MM.1S (cell line): ENCODE measurements at regions not wholly inside any gene's neighbourhood (a gene's known extent, or its start where the extent isn't known, plus 50 kb on each side); places are given as distances from the start of the nearest gene placed in this dataset.

ENCODE experiments used
- DNase-seq: peaks from one replicate; pipeline ENCODE4 v3.0.0-alpha.2; 2015
- H2AFZ ChIP-seq: fragments of 300-600 bp; sonication (generic); 2 replicates; pipeline ENCODE4 v1.6.0; 2016; ENCODE audit warnings: antibody characterized with exemption, low read length
- H3F3A ChIP-seq: fragments of 300-600 bp; sonication (generic); 2 replicates; pipeline ENCODE4 v1.6.1; 2016; ENCODE audit warnings: mild to moderate bottlenecking, antibody characterized with exemption, low read length, moderate library complexity, mixed read lengths; ENCODE audit not compliant: insufficient read depth
- H3K27ac ChIP-seq: fragments of 300-600 bp; sonication (generic); 2 replicates; pipeline ENCODE4 v1.5.1; 2016; ENCODE audit warnings: mild to moderate bottlenecking, low read length
- H3K27me3 ChIP-seq: fragments of 300-600 bp; sonication (generic); replicated peaks from 2 replicates; pipeline ENCODE4 v1.6.0; 2016; ENCODE audit warnings: low read length; ENCODE audit not compliant: insufficient read depth
- H3K36me3 ChIP-seq: fragments of 300-600 bp; sonication (generic); replicated peaks from 2 replicates; pipeline ENCODE4 v1.6.1; 2016; ENCODE audit warnings: mild to moderate bottlenecking, low read length, mixed read lengths; ENCODE audit not compliant: insufficient read depth
- H3K4me1 ChIP-seq: fragments of 300-600 bp; sonication (generic); 2 replicates; pipeline ENCODE4 v1.6.1; 2016; ENCODE audit warnings: low read length, mixed read lengths
- H3K4me2 ChIP-seq: fragments of 300-600 bp; sonication (generic); 2 replicates; pipeline ENCODE4 v1.6.0; 2016; ENCODE audit warnings: low read depth, low read length
- H3K4me3 ChIP-seq: fragments of 300-600 bp; sonication (generic); 2 replicates; pipeline ENCODE4 v1.5.1; 2016; ENCODE audit warnings: low read length, mixed read lengths
- H3K79me2 ChIP-seq: fragments of 300-600 bp; sonication (generic); 2 replicates; pipeline ENCODE4 v1.6.1; 2016; ENCODE audit warnings: mixed run types, low read length, mixed read lengths
- H3K9ac ChIP-seq: fragments of 300-600 bp; sonication (generic); 2 replicates; pipeline ENCODE4 v1.6.1; 2016; ENCODE audit warnings: low read length, mixed read lengths
- H3K9me2 ChIP-seq: fragments of 300-600 bp; sonication (generic); replicated peaks from 2 replicates; pipeline ENCODE4 v1.6.1; 2016; ENCODE audit warnings: mild to moderate bottlenecking, low read length, mixed read lengths; ENCODE audit not compliant: insufficient read depth
- H3K9me3 ChIP-seq: fragments of 300-600 bp; sonication (generic); replicated peaks from 2 replicates; pipeline ENCODE4 v1.6.1; 2016; ENCODE audit warnings: mild to moderate bottlenecking, low read length, mixed read lengths; ENCODE audit not compliant: insufficient read depth
- H4K20me1 ChIP-seq: fragments of 300-600 bp; sonication (generic); 2 replicates; pipeline ENCODE4 v1.6.1; 2016; ENCODE audit warnings: mild to moderate bottlenecking, low read length, moderate library complexity, mixed read lengths; ENCODE audit not compliant: insufficient read depth
- EZH2 ChIP-seq: fragments of 300-600 bp; sonication (generic); optimal IDR thresholded peaks from 2 replicates; pipeline ENCODE3; 2017; ENCODE audit warnings: low read depth, mild to moderate bottlenecking, antibody characterized with exemption, low read length, mixed read lengths
- EZH2phosphoT487 ChIP-seq: fragments of 300-600 bp; sonication (generic); IDR thresholded peaks from 2 replicates; pipeline ENCODE4 v1.6.1; 2018; ENCODE audit warnings: antibody characterized with exemption, low read length
- TF ChIP-seq, protein P1 (sequence below): fragments of 300-600 bp; sonication (generic); IDR thresholded peaks from 2 replicates; pipeline ENCODE4 v1.5.1; 2016; ENCODE audit warnings: antibody characterized with exemption, low read length, mixed read lengths

- H3K27ac ChIP-seq, result no peak overlapping the region
- no peaks in the 10 kb centered on the region for H3K27me3 ChIP-seq
- H3K36me3 ChIP-seq, result no peaks in the 10 kb centered on the region
- H3K9ac ChIP-seq, result no peak overlapping the region
- no peaks in the 10 kb centered on the region for H3K9me2 ChIP-seq
- TF ChIP-seq EZH2phosphoT487 (no peak), EZH2 (no peak)
- TF ChIP-seq, protein P1, sequence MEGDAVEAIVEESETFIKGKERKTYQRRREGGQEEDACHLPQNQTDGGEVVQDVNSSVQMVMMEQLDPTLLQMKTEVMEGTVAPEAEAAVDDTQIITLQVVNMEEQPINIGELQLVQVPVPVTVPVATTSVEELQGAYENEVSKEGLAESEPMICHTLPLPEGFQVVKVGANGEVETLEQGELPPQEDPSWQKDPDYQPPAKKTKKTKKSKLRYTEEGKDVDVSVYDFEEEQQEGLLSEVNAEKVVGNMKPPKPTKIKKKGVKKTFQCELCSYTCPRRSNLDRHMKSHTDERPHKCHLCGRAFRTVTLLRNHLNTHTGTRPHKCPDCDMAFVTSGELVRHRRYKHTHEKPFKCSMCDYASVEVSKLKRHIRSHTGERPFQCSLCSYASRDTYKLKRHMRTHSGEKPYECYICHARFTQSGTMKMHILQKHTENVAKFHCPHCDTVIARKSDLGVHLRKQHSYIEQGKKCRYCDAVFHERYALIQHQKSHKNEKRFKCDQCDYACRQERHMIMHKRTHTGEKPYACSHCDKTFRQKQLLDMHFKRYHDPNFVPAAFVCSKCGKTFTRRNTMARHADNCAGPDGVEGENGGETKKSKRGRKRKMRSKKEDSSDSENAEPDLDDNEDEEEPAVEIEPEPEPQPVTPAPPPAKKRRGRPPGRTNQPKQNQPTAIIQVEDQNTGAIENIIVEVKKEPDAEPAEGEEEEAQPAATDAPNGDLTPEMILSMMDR, result no peak
- H3K79me2 ChIP-seq, result peaks cover under 1% of the 10 kb centered on the region; the same call in 1 of the 2 replicates
- H3K4me1 ChIP-seq, result 0 out of 2 replicates have a peak, but pooled peaks cover 3% of the 10 kb centered on the region
- no peaks in the 10 kb centered on the region for H4K20me1 ChIP-seq
- H3K9me3 ChIP-seq, result no peaks in the 10 kb centered on the region
- no peak overlapping the region for H3K4me3 ChIP-seq
- no peaks in the 10 kb centered on the region for H3F3A ChIP-seq
- no peak overlapping the region for H3K4me2 ChIP-seq
- no peak overlapping the region for H2AFZ ChIP-seq
- DNase-seq, result no peak
These were observed 130.8 kb downstream of the KLF12 start for GRCh38 chr13:74003374-74003773.

DNA sequence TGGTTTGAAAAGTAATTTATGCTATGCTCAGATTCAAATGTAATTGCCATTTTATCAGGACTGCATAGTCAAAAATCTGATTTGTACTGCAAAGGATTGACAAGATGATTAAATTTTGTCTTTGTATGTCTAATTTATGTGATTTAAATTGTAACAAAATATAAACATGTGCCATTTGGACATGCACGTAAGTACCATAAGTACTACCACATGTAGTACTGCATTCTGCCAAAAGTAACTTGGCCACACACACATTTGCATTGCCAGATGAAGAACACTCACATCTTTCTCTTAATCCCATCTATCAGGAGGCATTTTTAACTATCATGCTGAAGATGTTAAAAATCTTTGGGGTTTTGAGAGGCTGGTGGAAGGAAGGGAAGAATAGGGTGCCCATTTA is 133.3 kb downstream of the KLF12 start:
- no peaks in the 10 kb centered on the region for H3K9me2 ChIP-seq
- no peak for DNase-seq

GRCh38 chr13:73998631-73999030 is 135.6 kb downstream of the KLF12 start:
- DNase-seq, result no peak
- Histone ChIP-seq H3K4me2 (no peak overlapping the region), H2AFZ (no peak overlapping the region), H3F3A (no peaks in the 10 kb centered on the region), H3K27me3 (no peaks in the 10 kb centered on the region), H4K20me1 (no peaks in the 10 kb centered on the region), H3K9me3 (no peaks in the 10 kb centered on the region), H3K9me2 (no peaks in the 10 kb centered on the region), H3K36me3 (no peaks in the 10 kb centered on the region), H3K4me3 (no peak overlapping the region), H3K9ac (no peak overlapping the region), H3K4me1 (0 out of 2 replicates have a peak, but pooled peaks cover 3% of the 10 kb centered on the region), H3K27ac (no peak overlapping the region), H3K79me2 (peaks cover 19% of the 10 kb centered on the region)
- TF ChIP-seq EZH2phosphoT487, result no peak
- TF ChIP-seq EZH2, result no peak
- TF ChIP-seq, protein P1, result peak; percentile 8; the same call in 1 of the 2 replicates

More for the DNA sequence above, 133.3 kb downstream of the KLF12 start:
- TF ChIP-seq EZH2phosphoT487 (no peak), EZH2 (no peak)
- TF ChIP-seq, protein P1, result no peak
- no peak overlapping the region for H3K4me3 ChIP-seq
- no peaks in the 10 kb centered on the region for H3K9me3 ChIP-seq
- no peaks in the 10 kb centered on the region for H3F3A ChIP-seq
- H2AFZ ChIP-seq, result no peak overlapping the region
- H3K9ac ChIP-seq, result no peak overlapping the region
- no peak overlapping the region for H3K27ac ChIP-seq
- H3K79me2 ChIP-seq, result peaks cover 19% of the 10 kb centered on the region
- no peak overlapping the region for H3K4me2 ChIP-seq
- H4K20me1 ChIP-seq, result no peaks in the 10 kb centered on the region
- H3K4me1 ChIP-seq, result 0 out of 2 replicates have a peak, but pooled peaks cover 3% of the 10 kb centered on the region
- no peaks in the 10 kb centered on the region for H3K36me3 ChIP-seq
- H3K27me3 ChIP-seq, result no peaks in the 10 kb centered on the region
